Activated CD4-positive, alpha-beta T cell treated with anti-CD3 and anti-CD28 coated beads for 4 hours (primary cell): ENCODE measurements at regions not wholly inside any gene's neighbourhood (a gene's known extent, or its start where the extent isn't known, plus 50 kb on each side); places are given as distances from the start of the nearest gene placed in this dataset.
"Not testable (repeated sequence)": the region's sequence is repeated elsewhere in the genome, so short reads cannot be mapped to it uniquely, and the experiment has no call there.

Source experiments
- DNase-seq, 2 donors: peaks; one replicate each; pipeline ENCODE4 v3.0.0-alpha.2; 2020

- no peak for DNase-seq
Measured at GRCh38 chr1:201639826-201640225, 100.9 kb downstream of the NAV1 start.

GRCh38 chr1:201640624-201641023, 101.7 kb downstream of the NAV1 start:
- DNase-seq: no peak

GRCh38 chr1:201641524-201642253, 102.8 kb downstream of the NAV1 start:
- no peak for DNase-seq

- no peak for DNase-seq
Measured at GRCh38 chr1:201643835-201644104, 104.8 kb downstream of the NAV1 start.

GRCh38 chr1:201644197-201644596, 105.3 kb downstream of the NAV1 start:
- no peak for DNase-seq

- not testable (repeated sequence) for DNase-seq
Measured at GRCh38 chr1:201645000-201645399, 106.1 kb downstream of the NAV1 start.

GRCh38 chr1:201645956-201646355, 107.0 kb downstream of the NAV1 start:
- DNase-seq: no peak

- no peak for DNase-seq
Measured at GRCh38 chr1:201646411-201647022, 107.6 kb downstream of the NAV1 start.

- no peak for DNase-seq
Measured at GRCh38 chr1:201647094-201647493, 108.2 kb downstream of the NAV1 start.

GRCh38 chr1:201647722-201648065, 108.8 kb downstream of the NAV1 start:
- DNase-seq: no peak

GRCh38 chr1:201648066-201648906, 109.4 kb downstream of the NAV1 start:
- DNase-seq: no peak

- DNase-seq: no peak
Measured at GRCh38 chr1:201648907-201649721, 110.2 kb downstream of the NAV1 start.

- DNase-seq: no peak
Measured at GRCh38 chr1:201649761-201650622, 111.1 kb downstream of the NAV1 start.

- DNase-seq: no peak
Measured at GRCh38 chr1:201650623-201650933, 111.7 kb downstream of the NAV1 start.

GRCh38 chr1:201652181-201652580, 113.3 kb downstream of the NAV1 start:
- DNase-seq: no peak

GRCh38 chr1:201653233-201653632, 114.3 kb downstream of the NAV1 start:
- DNase-seq: no peak

GRCh38 chr1:201653883-201654282, 115.0 kb downstream of the NAV1 start:
- no peak for DNase-seq

GRCh38 chr1:201655243-201655642, 116.3 kb downstream of the NAV1 start:
- no peak for DNase-seq

- DNase-seq: no peak
Measured at GRCh38 chr1:201655910-201656309, 117.0 kb downstream of the NAV1 start.

- DNase-seq: no peak
Measured at GRCh38 chr1:201656311-201657032, 117.5 kb downstream of the NAV1 start.

GRCh38 chr1:201659572-201659971, 120.6 kb downstream of the NAV1 start:
- DNase-seq: no peak
